ENCODE measurements at regions not wholly inside any gene's neighbourhood (a gene's known extent, or its start where the extent isn't known, plus 50 kb on each side); places are given as distances from the start of the nearest gene placed in this dataset.

GRCh38 chr13:80454245-80454644 lies 113.3 kb upstream of the SPRY2 start:
- Mint-ChIP-seq H3K36me3 (ENCODE audit: low read depth) (no peaks in the 10 kb centered on the region), H3K4me1 (ENCODE audit: low read depth) (peaks cover 8% of the 10 kb centered on the region), H3K9me3 (ENCODE audit: insufficient read depth) (no peaks in the 10 kb centered on the region), H3K4me3 (no peak overlapping the region), H3K27me3 (ENCODE audit: low read depth) (no peaks in the 10 kb centered on the region), H3K27ac (no peak overlapping the region)
- DNase-seq, result no peak
- no peak for ATAC-seq
- ChIA-PET POLR2A (no interaction called here), CTCF (no interaction called here)

- H3K27ac Mint-ChIP-seq, result no peak overlapping the region
- no peak overlapping the region for H3K4me3 Mint-ChIP-seq
- no peaks in the 10 kb centered on the region for H3K9me3 Mint-ChIP-seq (ENCODE audit: insufficient read depth)
- CTCF ChIA-PET, result no interaction called here
- DNase-seq (no peak), ATAC-seq (no peak)
- H3K4me1 Mint-ChIP-seq (ENCODE audit: low read depth), result peaks cover 8% of the 10 kb centered on the region
- no peaks in the 10 kb centered on the region for H3K27me3 Mint-ChIP-seq (ENCODE audit: low read depth)
- POLR2A ChIA-PET, result no interaction called here
- H3K36me3 Mint-ChIP-seq (ENCODE audit: low read depth), result no peaks in the 10 kb centered on the region
These were observed 111.4 kb upstream of the SPRY2 start for GRCh38 chr13:80452279-80452678.

GRCh38 chr13:80451641-80452040 lies 110.7 kb upstream of the SPRY2 start:
- Mint-ChIP-seq H3K27me3 (ENCODE audit: low read depth) (no peaks in the 10 kb centered on the region), H3K9me3 (ENCODE audit: insufficient read depth) (no peaks in the 10 kb centered on the region), H3K27ac (no peak overlapping the region), H3K36me3 (ENCODE audit: low read depth) (no peaks in the 10 kb centered on the region), H3K4me3 (no peak overlapping the region), H3K4me1 (ENCODE audit: low read depth) (peaks cover 8% of the 10 kb centered on the region)
- ATAC-seq (no peak), DNase-seq (no peak)
- ChIA-PET POLR2A (no interaction called here), CTCF (no interaction called here)

GRCh38 chr13:80450386-80450785 lies 109.5 kb upstream of the SPRY2 start:
- H3K36me3 Mint-ChIP-seq (ENCODE audit: low read depth), result no peaks in the 10 kb centered on the region
- ChIA-PET POLR2A (no interaction called here), CTCF (no interaction called here)
- no peak for ATAC-seq
- no peaks in the 10 kb centered on the region for H3K27me3 Mint-ChIP-seq (ENCODE audit: low read depth)
- H3K4me1 Mint-ChIP-seq (ENCODE audit: low read depth), result peaks cover 8% of the 10 kb centered on the region
- H3K9me3 Mint-ChIP-seq (ENCODE audit: insufficient read depth), result no peaks in the 10 kb centered on the region
- DNase-seq, result no peak
- no peak overlapping the region for H3K27ac Mint-ChIP-seq
- H3K4me3 Mint-ChIP-seq, result no peak overlapping the region

- Mint-ChIP-seq H3K4me1 (ENCODE audit: low read depth) (peaks cover 4% of the 10 kb centered on the region), H3K4me3 (no peak overlapping the region), H3K27ac (no peak overlapping the region), H3K9me3 (ENCODE audit: insufficient read depth) (no peaks in the 10 kb centered on the region), H3K27me3 (ENCODE audit: low read depth) (no peaks in the 10 kb centered on the region), H3K36me3 (ENCODE audit: low read depth) (no peaks in the 10 kb centered on the region)
- DNase-seq (no peak), ATAC-seq (no peak)
- ChIA-PET POLR2A (no interaction called here), CTCF (no interaction called here)
These were observed 107.8 kb upstream of the SPRY2 start for GRCh38 chr13:80448725-80449124.

GRCh38 chr13:80447747-80448146 lies 106.8 kb upstream of the SPRY2 start:
- ATAC-seq (no peak), DNase-seq (no peak)
- ChIA-PET CTCF (no interaction called here), POLR2A (no interaction called here)
- H3K4me1 Mint-ChIP-seq (ENCODE audit: low read depth), result peaks cover 4% of the 10 kb centered on the region
- no peaks in the 10 kb centered on the region for H3K9me3 Mint-ChIP-seq (ENCODE audit: insufficient read depth)
- no peaks in the 10 kb centered on the region for H3K36me3 Mint-ChIP-seq (ENCODE audit: low read depth)
- no peak overlapping the region for H3K27ac Mint-ChIP-seq
- no peak overlapping the region for H3K4me3 Mint-ChIP-seq
- no peaks in the 10 kb centered on the region for H3K27me3 Mint-ChIP-seq (ENCODE audit: low read depth)

GRCh38 chr13:80444240-80445015 lies 103.5 kb upstream of the SPRY2 start:
- H3K27me3 Mint-ChIP-seq (ENCODE audit: low read depth), result no peaks in the 10 kb centered on the region
- no peaks in the 10 kb centered on the region for H3K36me3 Mint-ChIP-seq (ENCODE audit: low read depth)
- H3K4me1 Mint-ChIP-seq (ENCODE audit: low read depth), result no peaks in the 10 kb centered on the region
- ChIA-PET POLR2A (no interaction called here), CTCF (no interaction called here)
- H3K27ac Mint-ChIP-seq, result no peak overlapping the region
- no peaks in the 10 kb centered on the region for H3K9me3 Mint-ChIP-seq (ENCODE audit: insufficient read depth)
- no peak for ATAC-seq
- H3K4me3 Mint-ChIP-seq, result no peak overlapping the region
- DNase-seq, result no peak

GRCh38 chr13:80442609-80443008 lies 101.7 kb upstream of the SPRY2 start:
- no peaks in the 10 kb centered on the region for H3K9me3 Mint-ChIP-seq (ENCODE audit: insufficient read depth)
- CTCF ChIA-PET, result no interaction called here
- H3K36me3 Mint-ChIP-seq (ENCODE audit: low read depth), result no peaks in the 10 kb centered on the region
- no peaks in the 10 kb centered on the region for H3K4me1 Mint-ChIP-seq (ENCODE audit: low read depth)
- H3K27me3 Mint-ChIP-seq (ENCODE audit: low read depth), result no peaks in the 10 kb centered on the region
- POLR2A ChIA-PET, result no interaction called here
- no peak overlapping the region for H3K27ac Mint-ChIP-seq
- ATAC-seq (no peak), DNase-seq (no peak)
- no peak overlapping the region for H3K4me3 Mint-ChIP-seq

GRCh38 chr13:80441968-80442367 lies 101.0 kb upstream of the SPRY2 start:
- no peak overlapping the region for H3K4me3 Mint-ChIP-seq
- ATAC-seq (no peak), DNase-seq (no peak)
- POLR2A ChIA-PET, result no interaction called here
- H3K4me1 Mint-ChIP-seq (ENCODE audit: low read depth), result no peaks in the 10 kb centered on the region
- H3K36me3 Mint-ChIP-seq (ENCODE audit: low read depth), result no peaks in the 10 kb centered on the region
- H3K9me3 Mint-ChIP-seq (ENCODE audit: insufficient read depth), result no peaks in the 10 kb centered on the region
- H3K27ac Mint-ChIP-seq, result no peak overlapping the region
- CTCF ChIA-PET, result no interaction called here
- H3K27me3 Mint-ChIP-seq (ENCODE audit: low read depth), result no peaks in the 10 kb centered on the region

GRCh38 chr13:80438521-80438920 lies 97.6 kb upstream of the SPRY2 start:
- Mint-ChIP-seq H3K27ac (no peak overlapping the region), H3K9me3 (ENCODE audit: insufficient read depth) (no peaks in the 10 kb centered on the region), H3K4me1 (ENCODE audit: low read depth) (no peaks in the 10 kb centered on the region), H3K27me3 (ENCODE audit: low read depth) (no peaks in the 10 kb centered on the region), H3K36me3 (ENCODE audit: low read depth) (no peaks in the 10 kb centered on the region), H3K4me3 (no peak overlapping the region)
- no peak for DNase-seq
- ChIA-PET CTCF (no interaction called here), POLR2A (no interaction called here)
- ATAC-seq, result no peak

- ChIA-PET POLR2A (no interaction called here), CTCF (interaction anchor here (1.0 kb wide), 1 partner anchor 95 kb away, joined by 3 read pairs; no protein-coding TSS in a partner anchor)
- Mint-ChIP-seq H3K4me3 (no peak overlapping the region), H3K9me3 (ENCODE audit: insufficient read depth) (no peaks in the 10 kb centered on the region), H3K36me3 (ENCODE audit: low read depth) (no peaks in the 10 kb centered on the region), H3K27me3 (ENCODE audit: low read depth) (no peaks in the 10 kb centered on the region), H3K27ac (no peak overlapping the region), H3K4me1 (ENCODE audit: low read depth) (no peaks in the 10 kb centered on the region)
- DNase-seq (no peak), ATAC-seq (no peak)
These were observed 96.3 kb upstream of the SPRY2 start for GRCh38 chr13:80437231-80437630.

- no peaks in the 10 kb centered on the region for H3K4me1 Mint-ChIP-seq (ENCODE audit: low read depth)
- H3K9me3 Mint-ChIP-seq (ENCODE audit: insufficient read depth), result no peaks in the 10 kb centered on the region
- no peak overlapping the region for H3K27ac Mint-ChIP-seq
- H3K4me3 Mint-ChIP-seq, result no peak overlapping the region
- ChIA-PET CTCF (interaction anchor here (1.0 kb wide), 1 partner anchor 94 kb away, joined by 3 read pairs; no protein-coding TSS in a partner anchor), POLR2A (no interaction called here)
- no peak for DNase-seq
- no peaks in the 10 kb centered on the region for H3K36me3 Mint-ChIP-seq (ENCODE audit: low read depth)
- no peaks in the 10 kb centered on the region for H3K27me3 Mint-ChIP-seq (ENCODE audit: low read depth)
- no peak for ATAC-seq
These were observed 95.7 kb upstream of the SPRY2 start for GRCh38 chr13:80436571-80437169.

GRCh38 chr13:80430561-80430960 lies 89.6 kb upstream of the SPRY2 start:
- H3K27ac Mint-ChIP-seq, result no peak overlapping the region

More at GRCh38 chr13:80430561-80430960, 89.6 kb upstream of the SPRY2 start:
- CTCF ChIA-PET, result no interaction called here
- Mint-ChIP-seq H3K4me3 (no peak overlapping the region), H3K4me1 (ENCODE audit: low read depth) (no peaks in the 10 kb centered on the region), H3K9me3 (ENCODE audit: insufficient read depth) (no peaks in the 10 kb centered on the region), H3K36me3 (ENCODE audit: low read depth) (no peaks in the 10 kb centered on the region), H3K27me3 (ENCODE audit: low read depth) (no peaks in the 10 kb centered on the region)
- no peak for DNase-seq
- POLR2A ChIA-PET, result no interaction called here
- ATAC-seq, result no peak
